ENCODE measurements at regions not wholly inside any gene's neighbourhood (a gene's known extent, or its start where the extent isn't known, plus 50 kb on each side); places are given as distances from the start of the nearest gene placed in this dataset.
"Not testable (repeated sequence)": the region's sequence is repeated elsewhere in the genome, so short reads cannot be mapped to it uniquely, and the experiment has no call there.

- H3K27ac ChIP-seq (ENCODE audit: insufficient read depth, low read depth, low read length, poor library complexity, severe bottlenecking): no peak overlapping the region
- 85 to 87% methylated on average over 2 of the region's 2 CpGs for WGBS, 2 experiments
- H3K27me3 ChIP-seq (ENCODE audit: control insufficient read depth, insufficient read depth, low read length, poor library complexity, severe bottlenecking): no peaks in the 10 kb centered on the region
- H3K4me1 ChIP-seq (ENCODE audit: control insufficient read depth, insufficient read depth, low read length): no peaks in the 10 kb centered on the region
- no peaks in the 10 kb centered on the region for H3K9me3 ChIP-seq (ENCODE audit: control insufficient read depth, low read length)
- H3K4me3 ChIP-seq (ENCODE audit: insufficient read depth, low read depth, low read length): no peak overlapping the region
- no peaks in the 10 kb centered on the region for H3K36me3 ChIP-seq (ENCODE audit: control insufficient read depth, insufficient read depth, low read length)
These were observed 118.9 kb downstream of the AKR1D1 start for GRCh38 chr7:138195151-138195571.

- H3K27ac ChIP-seq (ENCODE audit: insufficient read depth, low read depth, low read length, poor library complexity, severe bottlenecking); H3K9me3 ChIP-seq (ENCODE audit: control insufficient read depth, low read length); H3K27me3 ChIP-seq (ENCODE audit: control insufficient read depth, insufficient read depth, low read length, poor library complexity, severe bottlenecking); H3K36me3 ChIP-seq (ENCODE audit: control insufficient read depth, insufficient read depth, low read length); H3K4me3 ChIP-seq (ENCODE audit: insufficient read depth, low read depth, low read length); H3K4me1 ChIP-seq (ENCODE audit: control insufficient read depth, insufficient read depth, low read length): not testable (repeated sequence)
- 88 to 94% methylated on average over 3 of the region's 3 CpGs for whole genome bisulfite sequencing, 2 experiments
These were observed 120.3 kb downstream of the AKR1D1 start for GRCh38 chr7:138196503-138196946.

DNA sequence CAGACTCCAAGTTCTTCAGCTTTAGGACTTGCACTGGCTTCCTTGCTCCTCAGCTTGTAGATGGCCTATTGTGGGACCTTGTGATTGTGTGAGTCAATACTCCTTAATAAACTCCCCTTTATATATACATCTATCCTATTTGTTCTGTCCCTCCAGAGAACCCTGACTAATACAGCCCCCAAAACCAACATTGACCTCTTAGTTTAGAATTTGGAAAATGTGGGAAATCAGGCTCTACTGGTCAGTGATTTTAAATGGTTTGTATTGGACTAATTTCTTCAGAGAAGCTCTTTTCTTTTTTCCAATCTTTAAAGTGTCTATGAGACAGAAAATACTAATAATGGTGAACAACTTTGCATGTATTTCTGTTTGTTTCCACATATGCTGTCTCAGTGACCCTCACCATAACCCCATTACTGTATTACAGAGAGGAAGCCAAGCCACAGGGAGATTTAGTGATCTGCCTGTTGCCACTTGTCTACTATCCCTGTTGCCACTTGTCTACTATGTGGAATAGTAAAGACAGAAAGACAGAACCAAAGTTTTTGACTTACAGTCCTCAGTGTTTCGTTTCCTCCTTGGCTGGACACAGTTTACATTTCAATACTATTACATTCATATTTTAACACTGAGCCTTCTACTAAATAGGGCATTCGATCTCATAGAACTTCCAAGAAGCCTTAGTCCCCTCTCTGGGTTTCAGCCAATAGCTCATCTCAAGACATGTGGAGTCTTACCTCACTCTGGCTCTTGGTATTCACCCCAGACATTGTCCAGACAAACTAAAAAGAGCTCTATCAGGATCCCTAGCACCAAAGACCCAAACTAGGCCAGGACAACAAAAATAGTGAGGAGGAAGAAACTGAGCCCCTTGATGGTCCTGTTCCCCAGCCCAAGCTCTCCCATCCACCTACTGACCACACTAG lies 121.0 kb downstream of the AKR1D1 start:
- Histone ChIP-seq H3K27ac (ENCODE audit: insufficient read depth, low read depth, low read length, poor library complexity, severe bottlenecking) (no peak overlapping the region), H3K9me3 (ENCODE audit: control insufficient read depth, low read length) (no peaks in the 10 kb centered on the region), H3K4me1 (ENCODE audit: control insufficient read depth, insufficient read depth, low read length) (no peaks in the 10 kb centered on the region), H3K27me3 (ENCODE audit: control insufficient read depth, insufficient read depth, low read length, poor library complexity, severe bottlenecking) (no peaks in the 10 kb centered on the region), H3K36me3 (ENCODE audit: control insufficient read depth, insufficient read depth, low read length) (no peaks in the 10 kb centered on the region), H3K4me3 (ENCODE audit: insufficient read depth, low read depth, low read length) (no peak overlapping the region)
- 89 to 93% methylated on average over 2 of the region's 2 CpGs for WGBS, 2 experiments

DNA sequence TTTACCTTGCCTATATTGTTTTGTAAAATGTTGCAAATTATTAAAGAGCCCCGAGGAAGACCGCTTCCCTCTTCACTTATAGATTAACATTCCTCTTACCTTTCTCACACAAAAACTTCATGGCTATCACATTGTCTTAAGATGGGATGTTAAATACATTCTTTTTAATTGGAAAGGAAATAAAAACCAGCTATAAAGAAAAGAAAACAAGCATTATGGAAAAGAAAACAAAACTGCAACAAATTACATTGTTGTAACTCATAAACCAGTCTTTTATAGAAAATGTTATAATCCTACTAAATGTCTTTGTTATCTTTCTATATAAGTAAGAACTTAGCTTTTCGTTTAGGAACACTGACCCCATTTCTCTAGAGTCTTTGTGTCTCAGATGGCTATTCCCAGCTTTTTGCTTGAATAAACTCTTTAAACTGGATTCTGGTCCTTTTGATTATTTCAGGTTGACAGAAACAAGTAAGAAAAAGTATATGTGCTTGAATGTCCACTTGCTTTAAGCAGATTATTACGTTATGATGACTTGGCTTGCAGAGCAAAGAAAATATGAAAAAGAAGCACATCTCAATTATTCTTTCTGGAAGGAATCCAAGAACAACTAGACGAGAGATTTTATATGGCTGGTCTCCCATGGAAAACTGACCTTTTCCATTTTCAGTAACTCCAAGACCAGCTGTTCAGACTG lies 128.2 kb downstream of the AKR1D1 start:
- H3K36me3 ChIP-seq (ENCODE audit: control insufficient read depth, insufficient read depth, low read length): no peaks in the 10 kb centered on the region
- H3K9me3 ChIP-seq (ENCODE audit: control insufficient read depth, low read length): no peaks in the 10 kb centered on the region
- H3K27me3 ChIP-seq (ENCODE audit: control insufficient read depth, insufficient read depth, low read length, poor library complexity, severe bottlenecking): no peaks in the 10 kb centered on the region
- peak overlapping the region; percentile 16 for H3K27ac ChIP-seq (ENCODE audit: insufficient read depth, low read depth, low read length, poor library complexity, severe bottlenecking)
- peaks cover 25% of the 10 kb centered on the region for H3K4me1 ChIP-seq (ENCODE audit: control insufficient read depth, insufficient read depth, low read length)
- H3K4me3 ChIP-seq (ENCODE audit: insufficient read depth, low read depth, low read length): no peak overlapping the region
- 75 to 84% methylated on average over 2 to 3 of the region's 5 CpGs for WGBS, 2 experiments

DNA sequence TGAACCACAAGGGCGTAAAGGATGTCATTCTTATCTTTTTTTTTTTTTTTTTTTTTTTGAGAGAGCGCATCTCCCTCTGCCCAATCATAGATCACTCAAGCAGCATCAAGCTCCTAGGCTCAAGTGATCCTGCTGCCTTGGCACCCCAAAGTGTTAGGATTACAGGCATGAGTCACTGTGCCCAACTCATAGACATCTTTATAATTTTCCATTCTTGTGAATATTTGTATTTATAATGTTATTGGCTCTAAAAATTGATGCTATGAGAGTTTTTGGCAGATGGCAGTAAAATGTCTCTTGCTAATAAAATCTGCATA lies 128.7 kb downstream of the AKR1D1 start:
- Histone ChIP-seq H3K27ac (ENCODE audit: insufficient read depth, low read depth, low read length, poor library complexity, severe bottlenecking) (no peak overlapping the region), H3K9me3 (ENCODE audit: control insufficient read depth, low read length) (no peaks in the 10 kb centered on the region), H3K36me3 (ENCODE audit: control insufficient read depth, insufficient read depth, low read length) (no peaks in the 10 kb centered on the region), H3K4me1 (ENCODE audit: control insufficient read depth, insufficient read depth, low read length) (peaks cover 25% of the 10 kb centered on the region), H3K27me3 (ENCODE audit: control insufficient read depth, insufficient read depth, low read length, poor library complexity, severe bottlenecking) (no peaks in the 10 kb centered on the region), H3K4me3 (ENCODE audit: insufficient read depth, low read depth, low read length) (no peak overlapping the region)
- 80% methylated on average over 1 to 2 of the region's 2 CpGs for WGBS, 2 experiments

- no peak overlapping the region for H3K4me3 ChIP-seq (ENCODE audit: insufficient read depth, low read depth, low read length)
- 19 to 21% methylated on average over 2 of the region's 2 CpGs for WGBS, 2 experiments
- H3K9me3 ChIP-seq (ENCODE audit: control insufficient read depth, low read length): no peaks in the 10 kb centered on the region
- no peaks in the 10 kb centered on the region for H3K27me3 ChIP-seq (ENCODE audit: control insufficient read depth, insufficient read depth, low read length, poor library complexity, severe bottlenecking)
- H3K4me1 ChIP-seq (ENCODE audit: control insufficient read depth, insufficient read depth, low read length): peaks cover 25% of the 10 kb centered on the region
- H3K36me3 ChIP-seq (ENCODE audit: control insufficient read depth, insufficient read depth, low read length): no peaks in the 10 kb centered on the region
- no peak overlapping the region for H3K27ac ChIP-seq (ENCODE audit: insufficient read depth, low read depth, low read length, poor library complexity, severe bottlenecking)
These were observed 129.4 kb downstream of the AKR1D1 start for GRCh38 chr7:138205614-138206150.

DNA sequence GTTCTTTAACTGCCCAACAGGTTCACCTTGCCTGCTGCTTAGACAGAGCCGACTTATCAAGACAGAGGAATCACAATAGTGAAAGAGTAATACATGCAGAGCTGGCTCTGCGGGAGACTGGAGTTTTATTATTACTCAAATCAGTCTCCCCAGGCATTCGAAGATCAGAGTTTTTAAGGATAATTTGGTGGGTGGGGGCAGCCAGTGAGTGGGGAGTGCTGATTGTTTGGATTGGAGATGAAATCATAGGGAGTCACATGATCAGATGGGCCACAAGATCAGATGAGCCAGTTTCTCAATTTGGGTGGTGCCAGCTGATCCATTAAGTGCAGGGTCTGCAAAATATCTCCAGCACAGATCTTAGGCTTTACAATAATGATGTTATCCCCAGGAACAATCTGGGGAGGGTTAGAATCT lies 131.3 kb downstream of the AKR1D1 start:
- Histone ChIP-seq H3K9me3 (ENCODE audit: control insufficient read depth, low read length) (no peaks in the 10 kb centered on the region), H3K27ac (ENCODE audit: insufficient read depth, low read depth, low read length, poor library complexity, severe bottlenecking) (peak overlapping the region; percentile 64), H3K4me3 (ENCODE audit: insufficient read depth, low read depth, low read length) (no peak overlapping the region), H3K27me3 (ENCODE audit: control insufficient read depth, insufficient read depth, low read length, poor library complexity, severe bottlenecking) (no peaks in the 10 kb centered on the region), H3K4me1 (ENCODE audit: control insufficient read depth, insufficient read depth, low read length) (peaks cover 25% of the 10 kb centered on the region), H3K36me3 (ENCODE audit: control insufficient read depth, insufficient read depth, low read length) (no peaks in the 10 kb centered on the region)
- 0 to 8% methylated on average over 3 of the region's 3 CpGs for WGBS, 2 experiments

- Histone ChIP-seq H3K27ac (ENCODE audit: insufficient read depth, low read depth, low read length, poor library complexity, severe bottlenecking) (peak overlapping the region; percentile 64), H3K4me3 (ENCODE audit: insufficient read depth, low read depth, low read length) (no peak overlapping the region), H3K9me3 (ENCODE audit: control insufficient read depth, low read length) (no peaks in the 10 kb centered on the region), H3K4me1 (ENCODE audit: control insufficient read depth, insufficient read depth, low read length) (peaks cover 25% of the 10 kb centered on the region), H3K27me3 (ENCODE audit: control insufficient read depth, insufficient read depth, low read length, poor library complexity, severe bottlenecking) (no peaks in the 10 kb centered on the region), H3K36me3 (ENCODE audit: control insufficient read depth, insufficient read depth, low read length) (no peaks in the 10 kb centered on the region)
- 27 to 41% methylated on average over 3 of the region's 3 CpGs for WGBS, 2 experiments
These were observed 131.9 kb downstream of the AKR1D1 start for GRCh38 chr7:138208142-138208570.

GRCh38 chr7:138208864-138209263 lies 132.6 kb downstream of the AKR1D1 start:
- H3K27me3 ChIP-seq (ENCODE audit: control insufficient read depth, insufficient read depth, low read length, poor library complexity, severe bottlenecking): no peaks in the 10 kb centered on the region
- H3K9me3 ChIP-seq (ENCODE audit: control insufficient read depth, low read length): no peaks in the 10 kb centered on the region
- H3K27ac ChIP-seq (ENCODE audit: insufficient read depth, low read depth, low read length, poor library complexity, severe bottlenecking): peak overlapping the region; percentile 64
- 75 to 81% methylated on average over 2 of the region's 2 CpGs for WGBS, 2 experiments
- H3K36me3 ChIP-seq (ENCODE audit: control insufficient read depth, insufficient read depth, low read length): no peaks in the 10 kb centered on the region
- no peak overlapping the region for H3K4me3 ChIP-seq (ENCODE audit: insufficient read depth, low read depth, low read length)
- peaks cover 25% of the 10 kb centered on the region for H3K4me1 ChIP-seq (ENCODE audit: control insufficient read depth, insufficient read depth, low read length)

DNA sequence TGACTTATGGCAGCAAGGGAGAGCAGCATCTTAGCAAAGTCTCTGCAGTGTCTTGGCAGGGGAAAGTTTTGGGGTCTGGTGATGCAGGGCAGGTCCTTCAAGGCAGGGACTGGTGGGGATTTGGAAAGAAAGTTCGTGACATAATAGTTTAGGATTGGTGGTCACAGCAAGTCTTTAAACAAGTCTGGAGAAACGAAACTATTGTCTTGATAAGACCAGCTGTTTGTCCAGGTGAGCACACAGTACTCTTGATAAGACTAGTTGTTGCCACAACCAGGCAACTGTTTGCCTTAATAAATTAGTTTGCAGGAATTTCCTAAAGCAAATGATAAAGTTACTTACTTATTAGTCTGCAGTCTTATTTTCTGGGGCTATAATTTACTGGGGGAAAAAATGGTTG lies 136.1 kb downstream of the AKR1D1 start:
- Histone ChIP-seq H3K4me3 (ENCODE audit: insufficient read depth, low read depth, low read length) (no peak overlapping the region), H3K27me3 (ENCODE audit: control insufficient read depth, insufficient read depth, low read length, poor library complexity, severe bottlenecking) (no peaks in the 10 kb centered on the region), H3K4me1 (ENCODE audit: control insufficient read depth, insufficient read depth, low read length) (peaks cover 12% of the 10 kb centered on the region), H3K27ac (ENCODE audit: insufficient read depth, low read depth, low read length, poor library complexity, severe bottlenecking) (no peak overlapping the region), H3K9me3 (ENCODE audit: control insufficient read depth, low read length) (no peaks in the 10 kb centered on the region), H3K36me3 (ENCODE audit: control insufficient read depth, insufficient read depth, low read length) (no peaks in the 10 kb centered on the region)
- WGBS, 2 experiments: 89 to 94% methylated on average over 2 of the region's 2 CpGs
